GM11168 (cell line): ENCODE measurements at regions not wholly inside any gene's neighbourhood (a gene's known extent, or its start where the extent isn't known, plus 50 kb on each side); places are given as distances from the start of the nearest gene placed in this dataset.
"Not testable (repeated sequence)": the region's sequence is repeated elsewhere in the genome, so short reads cannot be mapped to it uniquely, and the experiment has no call there.

Experiments used
- in situ Hi-C: fragments of 300-500 bp; cut with MboI; formaldehyde crosslinking; loops from one replicate; pipeline ENCODE4 v1.12.0; 2022; ENCODE audit warnings: low sequenced_read_pairs; ENCODE audit not compliant: unreplicated experiment

GRCh38 chr14:59026081-59026480 lies 162.4 kb upstream of the DAAM1 start:
- in situ Hi-C loops = no loop called here

DNA sequence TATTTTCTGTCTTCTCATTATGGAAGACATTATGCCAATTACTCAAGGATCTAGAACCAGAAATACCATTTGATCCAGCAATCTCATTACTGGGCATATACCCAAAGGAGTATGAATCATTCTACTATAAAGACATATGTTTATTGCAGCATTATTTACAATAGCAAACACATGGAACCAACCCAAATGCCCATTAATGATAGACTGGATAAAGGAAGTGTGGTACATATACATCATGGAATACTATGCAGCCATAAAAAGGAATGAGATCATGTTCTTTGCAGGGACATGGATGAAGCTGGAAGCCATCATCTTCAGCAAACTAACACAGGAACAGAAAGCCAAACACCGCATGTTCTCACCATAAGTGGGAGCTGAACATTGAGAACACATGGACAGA lies 161.8 kb upstream of the DAAM1 start:
- in situ Hi-C loops = not testable (repeated sequence)

DNA sequence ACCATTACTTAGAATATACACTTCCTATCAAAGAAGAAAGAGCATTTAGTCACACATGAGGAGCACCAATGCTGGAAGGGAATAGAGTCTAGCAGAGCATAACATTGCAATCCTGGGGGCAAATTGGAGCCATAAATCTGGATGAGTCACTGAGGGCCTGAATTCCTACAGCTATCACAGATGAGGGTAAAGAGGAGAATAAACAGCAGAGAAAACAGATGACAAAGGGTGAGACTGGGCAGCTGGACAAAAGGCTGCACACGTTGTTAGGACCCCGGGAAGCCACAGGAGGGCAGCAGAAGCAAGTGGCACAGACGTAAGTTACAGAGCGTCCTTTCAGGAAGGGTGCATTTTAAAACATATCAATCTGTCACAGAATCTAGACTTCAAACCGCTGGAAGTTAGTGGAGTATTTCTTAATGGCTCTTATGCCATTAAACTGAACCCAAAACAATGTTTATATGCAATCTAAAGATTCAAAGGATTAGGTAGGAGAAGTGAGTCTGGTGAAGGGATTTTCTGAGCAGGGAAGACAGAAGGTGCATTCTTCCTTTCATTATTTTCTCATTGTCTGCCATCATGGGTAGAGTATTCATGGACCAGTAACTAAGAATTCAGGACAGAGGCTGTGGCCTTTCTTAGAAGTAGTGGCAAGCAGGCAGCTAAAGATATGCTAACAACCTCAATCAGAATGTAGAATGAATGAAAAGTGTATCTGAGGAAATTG lies 159.8 kb upstream of the DAAM1 start:
- in situ Hi-C loops = no loop called here

DNA sequence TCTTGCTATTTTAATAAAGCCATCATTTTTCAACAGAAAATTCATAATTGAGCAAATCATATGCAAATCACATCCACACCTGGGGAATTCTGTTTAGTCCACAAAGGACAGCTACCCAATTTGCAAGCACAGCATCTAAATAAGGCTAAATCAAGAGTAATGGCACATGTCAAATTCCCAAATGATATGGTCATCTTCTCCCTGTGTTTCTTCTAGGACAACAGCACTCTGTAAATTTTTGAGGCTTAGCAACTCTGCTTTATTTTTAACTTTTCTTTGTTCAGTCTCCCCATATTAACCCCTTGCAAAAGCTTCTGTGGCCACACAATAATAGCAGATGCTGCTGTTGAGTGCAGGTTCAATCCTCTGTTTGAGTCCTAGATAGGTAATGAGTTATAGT lies 155.6 kb upstream of the DAAM1 start:
- in situ Hi-C loops = no loop called here

GRCh38 chr14:59036134-59036533 lies 152.3 kb upstream of the DAAM1 start:
- in situ Hi-C loops = no loop called here

DNA sequence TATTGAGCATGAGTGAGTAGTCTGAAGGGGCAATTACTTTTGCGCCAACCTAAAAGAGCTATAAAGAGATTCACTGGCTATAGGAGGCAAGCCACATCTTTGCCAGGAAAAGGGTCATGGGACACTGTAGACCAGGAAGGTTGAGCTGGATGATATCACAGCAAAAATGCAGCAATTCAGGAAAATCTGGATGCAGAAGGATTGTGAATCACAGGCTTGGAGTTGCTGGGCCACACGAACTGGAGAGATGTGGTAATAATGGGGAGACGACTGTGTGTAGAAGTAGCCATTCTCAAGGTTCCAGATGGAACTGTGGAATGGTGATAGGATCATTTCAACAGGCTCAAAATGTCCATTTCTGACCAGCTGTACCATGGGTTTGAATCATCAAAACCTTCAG lies 151.4 kb upstream of the DAAM1 start:
- in situ Hi-C loops = no loop called here

DNA sequence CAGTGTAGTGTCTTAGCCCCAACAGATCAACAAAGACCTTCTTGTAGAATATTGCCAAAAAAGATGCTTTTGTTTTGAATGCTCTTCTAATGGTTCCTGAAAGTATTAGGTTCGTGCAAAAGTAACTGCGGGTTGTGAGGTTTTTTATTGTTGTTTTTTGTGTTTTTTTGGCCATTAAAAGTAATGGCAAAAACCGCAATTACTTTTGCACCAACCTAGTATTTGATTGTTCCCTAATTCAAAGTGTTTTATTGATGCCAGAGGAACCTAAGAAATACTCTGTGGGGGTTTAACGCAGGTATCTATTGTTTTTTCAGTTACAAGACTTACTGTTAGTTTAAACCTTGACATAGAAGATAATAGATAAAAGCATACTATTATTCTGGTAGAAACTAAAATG lies 150.8 kb upstream of the DAAM1 start:
- in situ Hi-C loops = no loop called here

DNA sequence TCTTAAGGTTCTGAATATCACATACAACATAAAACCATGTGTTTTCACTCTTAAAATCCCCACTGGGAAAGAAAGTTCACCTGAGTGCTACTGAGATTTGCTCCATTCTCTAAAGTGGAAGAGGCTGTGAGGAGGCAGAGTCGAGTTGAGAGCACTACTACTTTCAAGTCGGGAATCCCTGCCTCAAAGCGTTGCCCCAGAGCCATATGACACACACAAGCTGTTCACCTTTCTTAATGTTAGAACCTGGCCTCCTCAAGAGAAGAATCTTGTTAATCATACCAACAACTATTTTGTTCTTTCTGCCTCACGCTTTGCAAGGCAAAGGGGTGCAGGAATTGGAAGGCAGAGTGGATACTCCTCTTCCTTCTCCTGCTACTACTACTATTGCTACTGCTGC lies 149.7 kb upstream of the DAAM1 start:
- in situ Hi-C loops = no loop called here

DNA sequence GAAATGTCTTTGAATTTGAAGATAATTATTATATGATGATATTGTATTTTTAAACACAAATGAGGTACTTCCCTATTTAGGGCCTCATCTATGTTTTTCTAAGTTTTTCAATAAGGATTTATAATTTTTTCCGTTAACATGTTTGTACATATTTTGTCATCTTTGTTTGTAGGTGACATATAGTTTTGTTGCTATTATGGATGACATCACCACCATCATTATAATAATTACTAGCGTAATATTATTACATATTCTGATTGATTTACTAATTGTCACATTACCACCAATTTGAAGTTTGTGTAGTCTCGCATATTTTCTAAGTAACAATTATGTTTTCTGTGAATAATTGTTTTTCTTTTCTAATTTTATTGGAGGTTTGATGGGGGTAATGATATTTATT lies 147.2 kb upstream of the DAAM1 start:
- in situ Hi-C loops = no loop called here

DNA sequence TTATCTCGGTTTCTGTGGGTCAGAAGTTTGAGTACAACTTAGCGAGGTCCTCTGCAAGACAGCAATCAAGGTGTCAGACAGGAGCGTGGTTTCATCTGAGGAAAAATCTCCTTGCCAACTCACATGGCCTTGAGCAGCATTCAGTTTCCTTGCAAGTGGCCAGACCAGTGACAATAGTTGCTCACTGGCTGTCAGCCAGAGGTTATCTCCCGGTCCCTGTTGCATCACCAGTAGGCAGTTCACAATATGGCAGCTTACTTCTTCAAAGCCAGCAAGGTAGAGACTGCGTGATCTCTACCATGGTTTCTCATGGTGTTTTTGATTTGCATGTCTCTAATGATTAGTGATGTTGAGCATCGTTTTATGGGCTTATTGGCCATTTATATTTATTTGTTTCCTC lies 143.8 kb upstream of the DAAM1 start:
- in situ Hi-C loops = no loop called here

DNA sequence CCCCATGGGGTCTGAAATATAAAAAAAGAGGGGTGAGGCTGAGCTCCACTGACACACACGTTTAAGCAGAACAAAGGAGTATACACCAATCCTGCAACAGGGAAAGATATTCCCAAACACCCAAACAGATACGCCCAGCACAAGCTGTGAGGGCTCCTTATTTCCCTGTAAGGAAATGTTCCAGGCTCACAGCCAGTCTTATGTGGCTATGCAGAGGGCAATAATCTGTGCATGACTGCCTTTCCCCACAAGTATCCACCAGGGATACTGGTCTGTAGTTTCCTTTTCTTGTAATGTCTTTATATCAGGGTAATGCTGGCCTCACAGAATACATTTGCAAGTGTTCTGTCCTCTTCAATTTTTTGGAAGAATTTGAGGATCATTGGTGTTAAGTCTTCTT lies 141.7 kb upstream of the DAAM1 start:
- in situ Hi-C loops = no loop called here

GRCh38 chr14:59055006-59055405 lies 133.5 kb upstream of the DAAM1 start:
- in situ Hi-C loops = no loop called here

- in situ Hi-C loops = no loop called here
Measured at GRCh38 chr14:59055439-59056045, 132.9 kb upstream of the DAAM1 start.

GRCh38 chr14:59057551-59057950 lies 130.9 kb upstream of the DAAM1 start:
- in situ Hi-C loops = no loop called here

GRCh38 chr14:59058776-59059175 lies 129.7 kb upstream of the DAAM1 start:
- in situ Hi-C loops = not testable (repeated sequence)

- in situ Hi-C loops = no loop called here
Measured at GRCh38 chr14:59060841-59061240, 127.6 kb upstream of the DAAM1 start.

- in situ Hi-C loops = no loop called here
Measured at GRCh38 chr14:59061292-59061691, 127.2 kb upstream of the DAAM1 start.

- in situ Hi-C loops = no loop called here
Measured at GRCh38 chr14:59063259-59063658, 125.2 kb upstream of the DAAM1 start.

DNA sequence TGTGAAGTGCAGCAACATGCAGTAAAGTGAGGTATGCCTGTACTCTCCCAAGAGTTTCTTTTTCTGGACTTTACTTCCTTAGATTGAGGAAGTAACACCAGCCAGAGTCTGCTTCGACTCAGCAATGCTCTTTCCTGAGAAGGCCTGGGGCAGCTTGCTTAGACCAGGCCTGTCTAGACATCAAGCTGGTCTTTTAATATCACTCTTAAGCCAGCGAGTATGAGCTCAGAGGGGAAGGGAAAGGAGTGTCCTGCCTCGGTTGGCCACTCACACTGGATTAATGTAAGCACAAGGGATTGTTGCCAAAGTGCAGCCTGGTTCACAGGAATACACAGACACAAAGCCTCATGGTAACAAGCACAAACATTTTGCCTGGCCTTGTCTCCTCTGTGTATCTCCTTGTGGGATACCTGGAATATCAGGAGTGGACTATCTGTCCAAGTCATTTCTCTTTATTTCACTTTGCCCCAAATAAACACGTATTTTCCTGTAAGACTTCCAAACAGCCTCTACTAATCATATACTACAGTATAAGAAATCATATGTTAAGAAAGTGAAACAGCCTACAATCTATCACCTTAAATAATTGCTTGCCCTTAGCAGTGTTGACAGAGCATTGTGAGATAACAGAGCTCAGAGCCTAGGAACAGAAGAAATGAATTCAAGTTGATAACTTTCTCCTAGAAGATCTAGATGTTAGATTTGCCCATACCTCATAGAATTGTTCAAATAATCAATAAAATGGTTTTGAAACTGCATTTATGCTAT lies 121.2 kb upstream of the DAAM1 start:
- in situ Hi-C loops = no loop called here

- in situ Hi-C loops = no loop called here
Measured at GRCh38 chr14:59069163-59069854, 119.2 kb upstream of the DAAM1 start.

GRCh38 chr14:59075506-59075905 lies 113.0 kb upstream of the DAAM1 start:
- in situ Hi-C loops = no loop called here
